ENCODE measurements at regions not wholly inside any gene's neighbourhood (a gene's known extent, or its start where the extent isn't known, plus 50 kb on each side); places are given as distances from the start of the nearest gene placed in this dataset.

DNA sequence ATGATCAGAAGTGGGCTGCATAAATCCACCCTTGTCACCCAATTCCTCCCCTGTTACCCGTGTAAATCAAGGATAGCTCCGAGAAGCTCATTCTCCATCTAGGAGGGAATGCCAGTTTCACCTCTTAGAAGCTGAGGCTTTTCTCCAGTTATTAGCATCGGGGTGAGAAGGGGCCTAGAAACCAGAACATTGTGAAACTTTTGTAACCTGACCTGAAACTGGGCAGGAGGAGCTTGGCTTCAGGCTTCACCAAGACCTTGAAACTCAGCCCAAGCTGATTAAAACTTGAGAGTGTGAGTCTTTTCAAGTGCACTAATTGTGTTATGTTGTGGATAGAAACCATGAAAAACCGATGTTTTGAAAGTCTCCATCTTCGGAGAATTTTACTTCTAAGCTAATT, 103.1 kb downstream of the BMP2 start:
- TF ChIP-seq SIN3A (IDR thresholded peaks at IDR 0.05; ENCODE audit: borderline replicate concordance, insufficient read depth, low read depth, low read length) = no peak
- TF ChIP-seq, protein P1, sequence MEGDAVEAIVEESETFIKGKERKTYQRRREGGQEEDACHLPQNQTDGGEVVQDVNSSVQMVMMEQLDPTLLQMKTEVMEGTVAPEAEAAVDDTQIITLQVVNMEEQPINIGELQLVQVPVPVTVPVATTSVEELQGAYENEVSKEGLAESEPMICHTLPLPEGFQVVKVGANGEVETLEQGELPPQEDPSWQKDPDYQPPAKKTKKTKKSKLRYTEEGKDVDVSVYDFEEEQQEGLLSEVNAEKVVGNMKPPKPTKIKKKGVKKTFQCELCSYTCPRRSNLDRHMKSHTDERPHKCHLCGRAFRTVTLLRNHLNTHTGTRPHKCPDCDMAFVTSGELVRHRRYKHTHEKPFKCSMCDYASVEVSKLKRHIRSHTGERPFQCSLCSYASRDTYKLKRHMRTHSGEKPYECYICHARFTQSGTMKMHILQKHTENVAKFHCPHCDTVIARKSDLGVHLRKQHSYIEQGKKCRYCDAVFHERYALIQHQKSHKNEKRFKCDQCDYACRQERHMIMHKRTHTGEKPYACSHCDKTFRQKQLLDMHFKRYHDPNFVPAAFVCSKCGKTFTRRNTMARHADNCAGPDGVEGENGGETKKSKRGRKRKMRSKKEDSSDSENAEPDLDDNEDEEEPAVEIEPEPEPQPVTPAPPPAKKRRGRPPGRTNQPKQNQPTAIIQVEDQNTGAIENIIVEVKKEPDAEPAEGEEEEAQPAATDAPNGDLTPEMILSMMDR (IDR thresholded peaks at IDR 0.05) = no peak

Data from Panc1 (cell line).